Progenitor cell of endocrine pancreas (in vitro differentiated cells): ENCODE measurements at regions not wholly inside any gene's neighbourhood (a gene's known extent, or its start where the extent isn't known, plus 50 kb on each side); places are given as distances from the start of the nearest gene placed in this dataset.

Source experiments
- DNase-seq: peaks from one replicate; pipeline ENCODE4 v3.0.0; 2021; ENCODE audit warnings: low spot score; ENCODE audit not compliant: unreplicated experiment
- H3K27ac Mint-ChIP-seq: 2 replicates; pipeline ENCODE4 v1.8.0; 2021; ENCODE audit warnings: mild to moderate bottlenecking, moderate library complexity, mixed read lengths
- H3K27me3 Mint-ChIP-seq: 2 replicates; pipeline ENCODE4 v1.8.0; 2021; ENCODE audit warnings: mixed read lengths
- H3K36me3 Mint-ChIP-seq: 2 replicates; pipeline ENCODE4 v1.8.0; 2022; ENCODE audit warnings: mixed read lengths; ENCODE audit not compliant: insufficient read depth
- H3K4me1 Mint-ChIP-seq: 2 replicates; pipeline ENCODE4 v1.8.0; 2021; ENCODE audit warnings: low read depth, mixed read lengths
- H3K4me3 Mint-ChIP-seq: 2 replicates; pipeline ENCODE4 v1.8.0; 2021; ENCODE audit warnings: low read depth, mild to moderate bottlenecking, moderate library complexity, mixed read lengths
- H3K9me3 Mint-ChIP-seq: 2 replicates; pipeline ENCODE4 v1.8.0; 2021; ENCODE audit warnings: low read depth, mixed read lengths
- TF ChIP-seq, protein P1 (sequence below): fragments of 200-600 bp; sonication (generic); IDR thresholded peaks from one replicate; pipeline ENCODE4 v1.5.0; 2021; ENCODE audit warnings: antibody characterized with exemption, mild to moderate bottlenecking; ENCODE audit not compliant: unreplicated experiment

DNA sequence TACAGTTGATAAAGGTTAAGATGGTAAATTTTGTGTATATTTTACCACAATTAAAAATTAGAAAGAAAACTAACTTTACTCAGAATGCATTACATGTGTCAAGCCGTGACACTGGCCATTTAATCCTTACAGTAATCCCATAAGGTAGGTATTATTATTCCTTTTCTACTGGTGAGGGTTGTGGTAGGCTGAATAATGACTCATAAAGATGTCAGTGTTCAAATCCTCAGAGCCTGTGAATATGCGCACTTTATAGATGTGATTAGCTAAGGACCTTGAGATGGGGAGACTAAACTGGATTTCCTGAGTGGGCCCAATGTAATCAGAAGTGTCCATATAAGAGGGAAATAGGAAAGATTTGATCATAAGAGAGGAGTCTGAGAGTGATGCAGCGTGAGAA is 288.1 kb downstream of the TMEM167A start:
- no peaks in the 10 kb centered on the region for H3K36me3 Mint-ChIP-seq
- DNase-seq = no peak
- H3K27me3 Mint-ChIP-seq = no peaks in the 10 kb centered on the region
- no peak overlapping the region for H3K4me3 Mint-ChIP-seq
- peaks cover 6% of the 10 kb centered on the region for H3K4me1 Mint-ChIP-seq
- H3K27ac Mint-ChIP-seq = no peak overlapping the region
- H3K9me3 Mint-ChIP-seq = peaks cover 8% of the 10 kb centered on the region
- TF ChIP-seq, protein P1, sequence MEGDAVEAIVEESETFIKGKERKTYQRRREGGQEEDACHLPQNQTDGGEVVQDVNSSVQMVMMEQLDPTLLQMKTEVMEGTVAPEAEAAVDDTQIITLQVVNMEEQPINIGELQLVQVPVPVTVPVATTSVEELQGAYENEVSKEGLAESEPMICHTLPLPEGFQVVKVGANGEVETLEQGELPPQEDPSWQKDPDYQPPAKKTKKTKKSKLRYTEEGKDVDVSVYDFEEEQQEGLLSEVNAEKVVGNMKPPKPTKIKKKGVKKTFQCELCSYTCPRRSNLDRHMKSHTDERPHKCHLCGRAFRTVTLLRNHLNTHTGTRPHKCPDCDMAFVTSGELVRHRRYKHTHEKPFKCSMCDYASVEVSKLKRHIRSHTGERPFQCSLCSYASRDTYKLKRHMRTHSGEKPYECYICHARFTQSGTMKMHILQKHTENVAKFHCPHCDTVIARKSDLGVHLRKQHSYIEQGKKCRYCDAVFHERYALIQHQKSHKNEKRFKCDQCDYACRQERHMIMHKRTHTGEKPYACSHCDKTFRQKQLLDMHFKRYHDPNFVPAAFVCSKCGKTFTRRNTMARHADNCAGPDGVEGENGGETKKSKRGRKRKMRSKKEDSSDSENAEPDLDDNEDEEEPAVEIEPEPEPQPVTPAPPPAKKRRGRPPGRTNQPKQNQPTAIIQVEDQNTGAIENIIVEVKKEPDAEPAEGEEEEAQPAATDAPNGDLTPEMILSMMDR = no peak

DNA sequence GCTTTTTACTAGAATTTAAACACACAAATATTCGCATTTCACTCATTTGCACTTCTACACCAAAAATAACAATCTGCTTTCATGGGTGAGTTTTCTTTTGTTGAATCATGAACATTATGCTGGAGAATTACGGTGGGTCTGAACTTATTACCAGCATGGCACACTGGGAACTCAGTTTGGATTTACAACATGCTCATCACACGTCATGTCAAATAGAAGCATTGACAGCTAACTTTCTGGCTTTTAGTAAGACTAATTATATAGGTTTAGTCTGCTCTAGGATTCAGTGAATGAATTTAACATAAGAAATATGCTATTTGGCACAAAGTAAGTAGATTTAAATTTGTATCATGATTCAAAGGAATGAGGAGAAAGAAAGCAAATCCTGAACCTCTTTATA is 290.4 kb downstream of the TMEM167A start:
- Mint-ChIP-seq H3K4me1 (peaks cover 6% of the 10 kb centered on the region), H3K9me3 (peaks cover 8% of the 10 kb centered on the region), H3K4me3 (no peak overlapping the region), H3K27me3 (no peaks in the 10 kb centered on the region), H3K36me3 (no peaks in the 10 kb centered on the region), H3K27ac (no peak overlapping the region)
- TF ChIP-seq, protein P1 = no peak
- DNase-seq = no peak

DNA sequence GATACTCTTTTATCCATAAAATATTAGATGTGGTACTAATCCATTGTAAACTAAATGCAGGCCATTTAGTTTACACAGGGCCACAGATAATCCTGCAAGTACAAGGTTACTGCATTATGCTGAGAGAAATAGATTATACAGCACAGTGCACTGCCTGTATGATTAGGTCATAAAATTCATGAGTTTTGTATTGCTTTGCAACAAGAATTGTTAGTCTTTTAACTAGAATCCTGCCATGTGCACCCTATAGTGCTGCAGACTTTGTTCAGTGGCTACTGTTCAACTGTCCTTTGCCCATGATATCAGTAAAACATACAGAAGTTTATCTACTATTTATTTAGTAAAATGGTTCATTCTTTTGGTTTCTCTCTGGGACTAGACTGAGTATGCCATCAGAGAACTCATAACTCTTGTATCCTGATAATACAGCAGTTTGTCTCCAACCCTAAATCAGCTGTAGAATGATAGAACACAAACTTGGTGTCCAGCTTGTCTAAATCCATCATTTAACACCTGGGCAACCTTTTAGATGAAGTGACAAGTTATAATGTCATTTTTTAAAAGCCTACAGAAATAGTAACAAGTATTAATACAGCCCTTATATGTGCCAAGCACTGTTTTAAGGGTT is 291.2 kb downstream of the TMEM167A start:
- Mint-ChIP-seq H3K27me3 (no peaks in the 10 kb centered on the region), H3K4me1 (peaks cover 6% of the 10 kb centered on the region), H3K4me3 (no peak overlapping the region), H3K36me3 (no peaks in the 10 kb centered on the region), H3K9me3 (peaks cover 3% of the 10 kb centered on the region), H3K27ac (no peak overlapping the region)
- TF ChIP-seq, protein P1 = no peak
- no peak for DNase-seq

DNA sequence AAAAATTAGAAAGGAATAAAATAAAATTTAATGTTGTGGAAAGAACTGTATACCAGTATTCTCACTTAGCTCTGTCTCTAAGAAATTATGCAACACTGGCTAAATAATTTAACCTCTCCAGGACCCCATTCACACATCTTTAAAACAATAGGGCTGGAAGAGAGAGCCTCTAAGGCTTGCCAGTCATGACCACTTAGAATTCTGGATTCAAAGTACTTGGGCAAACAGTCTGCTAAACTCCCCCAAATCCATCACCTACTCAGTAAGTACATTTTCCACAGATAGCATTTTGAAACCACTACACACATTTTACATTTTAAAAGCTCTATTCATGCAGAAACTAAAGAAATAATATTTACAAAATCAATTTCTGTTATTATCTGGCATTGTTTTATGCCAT is 291.7 kb downstream of the TMEM167A start:
- Mint-ChIP-seq H3K27ac (no peak overlapping the region), H3K27me3 (no peaks in the 10 kb centered on the region), H3K9me3 (peaks cover under 1% of the 10 kb centered on the region), H3K4me1 (peaks cover 6% of the 10 kb centered on the region), H3K36me3 (no peaks in the 10 kb centered on the region), H3K4me3 (no peak overlapping the region)
- TF ChIP-seq, protein P1 = no peak
- DNase-seq = no peak

DNA sequence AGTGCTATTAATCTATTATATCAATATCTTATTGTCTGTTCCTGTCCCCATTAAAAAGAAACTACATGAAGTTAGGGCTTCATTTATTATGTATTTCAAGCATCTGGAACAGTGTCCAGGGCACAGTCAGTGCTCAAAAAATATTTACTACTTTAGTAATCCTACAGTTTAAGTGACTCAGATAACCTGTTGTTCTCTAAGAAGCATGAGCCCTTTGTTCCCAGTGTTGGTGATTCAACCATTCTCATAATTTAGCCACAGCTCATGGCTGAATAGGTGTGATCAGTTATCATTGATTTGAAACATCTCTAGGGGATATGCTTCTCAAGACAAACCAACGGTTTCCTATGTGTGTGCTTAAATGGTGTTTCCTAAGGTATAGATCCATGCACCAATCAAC is 292.7 kb downstream of the TMEM167A start:
- TF ChIP-seq, protein P1 = no peak
- no peak for DNase-seq
- H3K27me3 Mint-ChIP-seq = no peaks in the 10 kb centered on the region

More for the DNA sequence above, 292.7 kb downstream of the TMEM167A start:
- H3K27ac Mint-ChIP-seq = no peak overlapping the region
- no peaks in the 10 kb centered on the region for H3K9me3 Mint-ChIP-seq
- H3K4me3 Mint-ChIP-seq = no peak overlapping the region
- no peaks in the 10 kb centered on the region for H3K36me3 Mint-ChIP-seq
- peaks cover 6% of the 10 kb centered on the region for H3K4me1 Mint-ChIP-seq
